Esophagus squamous epithelium (tissue), 5 donors: ENCODE measurements at regions not wholly inside any gene's neighbourhood (a gene's known extent, or its start where the extent isn't known, plus 50 kb on each side); places are given as distances from the start of the nearest gene placed in this dataset.

Experiments
- DNase-seq: peaks from one replicate; lab custom pipeline; 2025; lab: John Stamatoyannopoulos, UW
- H3K27ac ChIP-seq, 4 donors: fragments of 200-600 bp; sonication (generic); one replicate each; pipeline ENCODE4 v1.5.1; 2016 to 2019; ENCODE audit warnings: mild to moderate bottlenecking in 1 of 4
- H3K27me3 ChIP-seq, 4 donors: fragments of 200-600 bp; sonication (generic); 1 replicate in 3 of 4; 2 replicates in 1 of 4; pipeline versions ENCODE4 v1.5.1 to v1.6.0; 2017 to 2021; ENCODE audit warnings: antibody characterized with exemption in 1 of 4
- H3K36me3 ChIP-seq, 3 donors: fragments of 200-600 bp; sonication (generic); one replicate each; pipeline ENCODE4 v1.5.1; 2016 to 2019
- H3K4me1 ChIP-seq, 3 donors: fragments of 200-600 bp; sonication (generic); one replicate each; pipeline ENCODE4 v1.5.1; 2017 to 2019
- H3K4me3 ChIP-seq, 4 donors: fragments of 200-600 bp; sonication (generic); 1 replicate in 3 of 4; 2 replicates in 1 of 4; pipeline ENCODE4 v1.5.1; 2016 to 2019; ENCODE audit warnings: mild to moderate bottlenecking in 2 of 4, moderate library complexity in 1 of 4
- H3K9me3 ChIP-seq, 3 donors: fragments of 200-600 bp; sonication (generic); one replicate each; pipeline ENCODE4 v1.5.1; 2016 to 2019
- POLR2A ChIP-seq, 4 donors: fragments of 450-650 bp; IDR thresholded peaks; one replicate each; pipeline ENCODE4 v1.6.1; 2017; ENCODE audit warnings: antibody characterized with exemption in 4 of 4, mild to moderate bottlenecking in 4 of 4, moderate library complexity in 3 of 4
- WGBS, 2 donors: methylation state at CpG; one replicate each; pipeline ENCODE4 v1.1.5; 2018; 5-methylcytosine and 5-hydroxymethylcytosine counted together
- intact Hi-C: fragments of 100-400 bp; cut with DNase I; formaldehyde crosslinking; loops from one replicate; pipeline ENCODE4 v1.15.0; 2022
- TF ChIP-seq, protein P1 (sequence below), 6 experiments: fragments of 450-650 bp in 4 of 6; fragments of 200-600 bp in 2 of 6; sonication (generic) in 2 of 6; IDR thresholded peaks; one replicate each; pipeline ENCODE4 v1.5.1; 2016 to 2019; ENCODE audit warnings: antibody characterized with exemption in 6 of 6, mild to moderate bottlenecking in 4 of 6, moderate library complexity in 4 of 6
- donor health status: DM: yes; HTN: yes; CAD: no.

DNA sequence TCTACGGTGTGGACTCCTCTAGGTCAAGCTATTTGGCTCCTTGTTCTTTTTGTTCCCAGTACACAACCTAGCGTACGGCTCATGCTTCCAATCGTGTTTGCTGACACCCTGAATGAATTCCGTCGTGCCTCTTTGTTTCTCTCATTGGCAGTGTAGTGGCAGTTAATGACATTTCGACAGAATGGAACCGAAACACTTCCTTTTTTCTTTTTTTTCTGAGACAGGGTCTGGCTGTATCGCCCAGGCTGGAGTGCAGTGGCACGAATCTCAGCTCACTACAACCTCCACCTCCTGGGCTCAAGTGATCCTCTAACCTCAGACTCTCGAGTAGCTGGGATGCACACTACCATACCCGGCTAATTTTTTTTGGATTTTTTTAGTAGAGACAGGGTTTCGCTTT lies 113.3 kb upstream of the ATP6AP2 start:
- WGBS, 2 donors, result 83 to 85% methylated on average over 13 of the region's 13 CpGs
- Histone ChIP-seq H3K27ac (no peak overlapping the region), H3K4me3 (no peak overlapping the region), H3K9me3 (no peaks in the 10 kb centered on the region), H3K36me3 (no peaks in the 10 kb centered on the region), H3K27me3 (peaks cover 0 to 3% (median 0%) of the 10 kb centered on the region in 4 donors), H3K4me1 (peaks cover 6 to 25% (median 6%) of the 10 kb centered on the region in 3 donors)
- DNase-seq, result no peak
- intact Hi-C loops, result loop anchor here (10.0 kb wide), 1 partner anchor 193 kb away; no protein-coding TSS in a partner anchor
- no peak for TF ChIP-seq POLR2A (IDR thresholded peaks at IDR 0.05)

DNA sequence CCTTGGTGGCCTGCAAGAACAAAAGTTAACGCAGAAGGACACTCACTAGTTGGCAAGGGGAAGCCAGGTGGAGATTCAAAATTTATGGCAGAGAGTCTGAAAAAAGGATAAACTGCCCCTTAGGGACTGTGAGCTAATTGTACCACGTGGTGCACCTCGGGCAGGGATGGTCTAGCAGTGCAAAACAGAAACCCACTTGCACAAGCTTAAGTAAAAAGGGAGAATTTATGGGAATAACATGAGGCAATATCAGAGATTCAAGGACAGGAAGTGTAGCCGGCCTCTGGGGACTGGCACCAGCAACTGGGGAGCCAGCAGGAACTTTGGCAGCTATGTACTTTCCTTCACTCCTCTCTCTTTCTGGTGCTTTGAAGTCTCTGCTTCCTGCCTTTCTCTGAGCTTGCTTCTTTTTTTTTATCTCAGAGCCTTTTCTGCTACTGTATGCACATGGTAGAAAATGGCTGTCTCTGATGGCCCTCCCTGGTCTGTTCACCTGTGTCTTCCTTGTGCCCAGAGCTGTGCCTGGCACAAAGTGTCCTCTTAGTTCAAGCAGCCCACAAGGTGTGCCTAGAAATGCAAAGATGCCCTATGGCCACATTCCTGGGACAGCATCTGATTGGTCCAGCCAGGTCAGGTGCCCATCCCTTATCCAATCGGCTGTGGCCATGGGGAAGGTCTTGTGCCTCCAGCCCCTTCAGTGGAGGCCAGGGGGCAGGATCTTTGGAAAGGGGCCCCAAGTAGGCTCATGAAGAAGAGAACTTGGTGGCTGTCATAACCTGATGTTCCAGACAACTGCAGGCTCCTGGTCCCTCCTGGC lies 114.8 kb upstream of the ATP6AP2 start:
- peaks cover 0 to 3% (median 0%) of the 10 kb centered on the region in 4 donors for H3K27me3 ChIP-seq
- TF ChIP-seq, protein P1, sequence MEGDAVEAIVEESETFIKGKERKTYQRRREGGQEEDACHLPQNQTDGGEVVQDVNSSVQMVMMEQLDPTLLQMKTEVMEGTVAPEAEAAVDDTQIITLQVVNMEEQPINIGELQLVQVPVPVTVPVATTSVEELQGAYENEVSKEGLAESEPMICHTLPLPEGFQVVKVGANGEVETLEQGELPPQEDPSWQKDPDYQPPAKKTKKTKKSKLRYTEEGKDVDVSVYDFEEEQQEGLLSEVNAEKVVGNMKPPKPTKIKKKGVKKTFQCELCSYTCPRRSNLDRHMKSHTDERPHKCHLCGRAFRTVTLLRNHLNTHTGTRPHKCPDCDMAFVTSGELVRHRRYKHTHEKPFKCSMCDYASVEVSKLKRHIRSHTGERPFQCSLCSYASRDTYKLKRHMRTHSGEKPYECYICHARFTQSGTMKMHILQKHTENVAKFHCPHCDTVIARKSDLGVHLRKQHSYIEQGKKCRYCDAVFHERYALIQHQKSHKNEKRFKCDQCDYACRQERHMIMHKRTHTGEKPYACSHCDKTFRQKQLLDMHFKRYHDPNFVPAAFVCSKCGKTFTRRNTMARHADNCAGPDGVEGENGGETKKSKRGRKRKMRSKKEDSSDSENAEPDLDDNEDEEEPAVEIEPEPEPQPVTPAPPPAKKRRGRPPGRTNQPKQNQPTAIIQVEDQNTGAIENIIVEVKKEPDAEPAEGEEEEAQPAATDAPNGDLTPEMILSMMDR (IDR thresholded peaks at IDR 0.05), result no peak
- TF ChIP-seq POLR2A (IDR thresholded peaks at IDR 0.05), result no peak
- no peaks in the 10 kb centered on the region for H3K36me3 ChIP-seq
- no peak overlapping the region for H3K27ac ChIP-seq
- H3K4me3 ChIP-seq, result no peak overlapping the region
- intact Hi-C loops, result loop anchor here (10.0 kb wide), 1 partner anchor 191 kb away; no protein-coding TSS in a partner anchor
- H3K9me3 ChIP-seq, result no peaks in the 10 kb centered on the region
- 54 to 61% methylated on average over 4 to 5 of the region's 5 CpGs for WGBS, 2 donors
- DNase-seq, result no peak
- peaks cover 0 to 11% (median 0%) of the 10 kb centered on the region in 3 donors for H3K4me1 ChIP-seq

DNA sequence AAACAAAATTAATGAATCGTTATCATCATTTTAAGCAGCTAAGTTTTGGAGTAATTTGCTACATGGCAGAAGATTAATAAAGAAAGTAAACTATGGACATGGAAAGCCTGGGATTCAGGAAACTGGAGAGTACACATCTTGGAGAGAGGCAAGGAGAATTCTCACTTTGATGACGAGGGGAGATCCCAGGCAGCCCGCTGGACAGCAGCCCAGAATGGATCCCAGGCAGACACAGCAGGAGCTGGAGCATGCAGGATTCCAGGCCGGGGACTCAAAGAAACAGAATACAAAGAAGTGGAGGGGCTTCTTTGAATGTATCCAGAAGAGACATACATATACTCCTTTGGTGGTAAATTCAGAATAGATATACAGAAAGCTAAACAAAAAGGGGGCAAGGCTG lies 118.0 kb upstream of the ATP6AP2 start:
- Histone ChIP-seq H3K4me1 (no peaks in the 10 kb centered on the region), H3K9me3 (no peaks in the 10 kb centered on the region), H3K36me3 (no peaks in the 10 kb centered on the region), H3K27me3 (peaks cover 0 to 3% (median 0%) of the 10 kb centered on the region in 4 donors), H3K4me3 (no peak overlapping the region), H3K27ac (no peak overlapping the region)
- TF ChIP-seq, protein P1 (IDR thresholded peaks at IDR 0.05), result no peak
- no peak for TF ChIP-seq POLR2A (IDR thresholded peaks at IDR 0.05)
- DNase-seq, result no peak
- intact Hi-C loops, result loop anchor here (10.0 kb wide), 1 partner anchor 188 kb away; no protein-coding TSS in a partner anchor
- 48 to 90% methylated on average over 2 to 4 of the region's 4 CpGs for WGBS, 2 donors

DNA sequence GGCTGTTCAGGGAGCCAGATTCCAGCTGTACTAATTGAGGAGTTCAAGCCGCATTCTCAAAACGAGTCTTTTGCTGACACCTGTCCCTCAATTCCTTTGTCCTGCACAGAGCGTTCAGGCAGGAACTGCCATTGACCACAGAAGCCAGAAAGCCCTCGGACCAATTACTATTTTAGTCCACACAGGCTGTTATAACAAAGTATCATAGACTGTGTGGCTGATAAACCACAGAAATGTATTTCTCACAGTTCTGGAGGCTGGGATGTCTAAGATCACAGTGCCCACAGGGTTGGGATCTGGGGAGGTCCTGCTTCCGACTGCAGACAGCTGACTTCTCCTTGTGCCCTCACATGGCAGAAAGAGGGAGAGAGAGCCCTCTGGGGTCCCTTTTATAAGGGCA lies 119.8 kb upstream of the ATP6AP2 start:
- WGBS, 2 donors, result 67 to 77% methylated on average over 3 to 5 of the region's 5 CpGs
- no peak overlapping the region for H3K27ac ChIP-seq
- H3K36me3 ChIP-seq, result no peaks in the 10 kb centered on the region
- no peak overlapping the region for H3K4me3 ChIP-seq
- TF ChIP-seq POLR2A (IDR thresholded peaks at IDR 0.05), result no peak
- TF ChIP-seq, protein P1 (IDR thresholded peaks at IDR 0.05), result no peak
- no peak for DNase-seq
- H3K9me3 ChIP-seq, result no peaks in the 10 kb centered on the region
- no peaks in the 10 kb centered on the region for H3K27me3 ChIP-seq
- intact Hi-C loops, result loop anchor here (10.0 kb wide), 1 partner anchor 186 kb away; no protein-coding TSS in a partner anchor
- H3K4me1 ChIP-seq, result no peaks in the 10 kb centered on the region

DNA sequence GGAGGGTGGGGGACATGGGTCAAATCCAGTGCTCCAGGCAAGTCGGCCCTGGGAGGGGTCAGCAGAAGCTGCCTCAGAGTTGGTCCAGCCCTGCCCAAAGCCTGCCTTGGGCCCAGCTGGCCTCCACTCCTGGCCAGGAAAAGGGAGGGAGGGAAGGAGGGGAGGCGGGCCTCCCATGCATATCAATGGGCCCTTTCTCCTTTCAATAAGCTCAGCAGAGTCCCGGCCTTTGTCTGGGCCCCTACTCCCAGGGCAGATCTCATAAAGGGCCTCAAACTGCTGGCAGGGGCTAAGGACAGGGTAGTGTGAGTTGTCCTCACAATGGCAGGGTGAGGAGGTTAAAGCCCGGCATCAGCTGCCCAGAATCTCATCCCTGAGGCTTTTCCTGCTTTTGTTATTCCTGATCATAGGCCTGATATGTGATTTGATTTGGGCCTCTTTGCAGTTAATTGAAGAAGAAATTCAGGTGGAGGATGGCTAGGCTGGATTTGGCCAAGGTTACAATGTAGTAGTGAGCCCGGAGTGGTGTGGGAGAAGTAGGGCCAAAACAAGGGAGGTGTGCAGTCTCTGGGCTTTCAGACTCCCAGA lies 121.1 kb upstream of the ATP6AP2 start:
- H3K9me3 ChIP-seq, result no peaks in the 10 kb centered on the region
- no peaks in the 10 kb centered on the region for H3K4me1 ChIP-seq
- intact Hi-C loops, result loop anchor here (10.0 kb wide), 1 partner anchor 185 kb away; no protein-coding TSS in a partner anchor
- H3K27me3 ChIP-seq, result no peaks in the 10 kb centered on the region
- H3K4me3 ChIP-seq, result no peak overlapping the region
- TF ChIP-seq POLR2A (IDR thresholded peaks at IDR 0.05), result no peak
- TF ChIP-seq, protein P1 (IDR thresholded peaks at IDR 0.05), result no peak
- WGBS, 2 donors, result 69 to 71% methylated on average over 2 to 3 of the region's 5 CpGs
- DNase-seq, result no peak
- no peaks in the 10 kb centered on the region for H3K36me3 ChIP-seq
- no peak overlapping the region for H3K27ac ChIP-seq
